ENCODE measurements at regions not wholly inside any gene's neighbourhood (a gene's known extent, or its start where the extent isn't known, plus 50 kb on each side); places are given as distances from the start of the nearest gene placed in this dataset.

GRCh38 chr2:240333985-240334384 lies 101.5 kb upstream of the GPC1 start:
- ATAC-seq (no peak), DNase-seq (no peak)
- H3K4me1 ChIP-seq, result no peaks in the 10 kb centered on the region
- no peak overlapping the region for H3K4me3 ChIP-seq
- H3K9me3 ChIP-seq, result no peaks in the 10 kb centered on the region
- H3K27ac ChIP-seq, result no peak overlapping the region
- no peaks in the 10 kb centered on the region for H3K27me3 ChIP-seq
- intact Hi-C loops (cut with DNase I), result no loop called here
- H3K36me3 ChIP-seq, result no peaks in the 10 kb centered on the region
- TF ChIP-seq CTCF (IDR thresholded peaks at IDR 0.05) (no peak), POLR2A (IDR thresholded peaks at IDR 0.05) (no peak)
- WGBS (ENCODE audit: insufficient coverage, low coverage, low lambda C conversion rate, missing lambda C conversion rate), result 44% methylated on average over 7 of the region's 7 CpGs

- Histone ChIP-seq H3K4me1 (no peaks in the 10 kb centered on the region), H3K27ac (no peak overlapping the region), H3K9me3 (no peaks in the 10 kb centered on the region), H3K36me3 (no peaks in the 10 kb centered on the region), H3K27me3 (no peaks in the 10 kb centered on the region), H3K4me3 (no peak overlapping the region)
- ATAC-seq, result no peak
- no peak for TF ChIP-seq CTCF (IDR thresholded peaks at IDR 0.05)
- TF ChIP-seq POLR2A (IDR thresholded peaks at IDR 0.05), result no peak
- intact Hi-C loops (cut with DNase I), result no loop called here
- no peak for DNase-seq
- 59% methylated on average over 3 of the region's 3 CpGs for WGBS (ENCODE audit: insufficient coverage, low coverage, low lambda C conversion rate, missing lambda C conversion rate)
These were observed 100.4 kb upstream of the GPC1 start for GRCh38 chr2:240335061-240335460.

- DNase-seq, result no peak
- H3K36me3 ChIP-seq, result no peaks in the 10 kb centered on the region
- H3K4me3 ChIP-seq, result no peak overlapping the region
- H3K27me3 ChIP-seq, result no peaks in the 10 kb centered on the region
- H3K4me1 ChIP-seq, result no peaks in the 10 kb centered on the region
- H3K9me3 ChIP-seq, result no peaks in the 10 kb centered on the region
- intact Hi-C loops (cut with DNase I), result no loop called here
- ATAC-seq, result no peak
- no peak for TF ChIP-seq POLR2A (IDR thresholded peaks at IDR 0.05)
- no peak for TF ChIP-seq CTCF (IDR thresholded peaks at IDR 0.05)
- WGBS (ENCODE audit: insufficient coverage, low coverage, low lambda C conversion rate, missing lambda C conversion rate), result 51% methylated on average over 2 of the region's 4 CpGs
- H3K27ac ChIP-seq, result no peak overlapping the region
These were observed 98.5 kb upstream of the GPC1 start for GRCh38 chr2:240336820-240337427.

GRCh38 chr2:240338274-240338673 lies 97.2 kb upstream of the GPC1 start:
- Histone ChIP-seq H3K27me3 (no peaks in the 10 kb centered on the region), H3K9me3 (no peaks in the 10 kb centered on the region), H3K4me1 (no peaks in the 10 kb centered on the region), H3K36me3 (no peaks in the 10 kb centered on the region), H3K4me3 (no peak overlapping the region), H3K27ac (no peak overlapping the region)
- DNase-seq (no peak), ATAC-seq (no peak)
- TF ChIP-seq CTCF (IDR thresholded peaks at IDR 0.05) (no peak), POLR2A (IDR thresholded peaks at IDR 0.05) (no peak)
- intact Hi-C loops (cut with DNase I), result no loop called here
- WGBS (ENCODE audit: insufficient coverage, low coverage, low lambda C conversion rate, missing lambda C conversion rate), result 50% methylated on average over 1 of the region's 2 CpGs

All from right lobe of liver (tissue), 6 donors.